NCI-H2196 treated with DMSO at 0.1 percent for 48 hours (cell line): ENCODE measurements at regions not wholly inside any gene's neighbourhood (a gene's known extent, or its start where the extent isn't known, plus 50 kb on each side); places are given as distances from the start of the nearest gene placed in this dataset.

Experiments
- DNase-seq: peaks from one replicate; lab custom pipeline; 2025; ENCODE audit not compliant: unreplicated experiment; lab: John Stamatoyannopoulos, UW

DNA sequence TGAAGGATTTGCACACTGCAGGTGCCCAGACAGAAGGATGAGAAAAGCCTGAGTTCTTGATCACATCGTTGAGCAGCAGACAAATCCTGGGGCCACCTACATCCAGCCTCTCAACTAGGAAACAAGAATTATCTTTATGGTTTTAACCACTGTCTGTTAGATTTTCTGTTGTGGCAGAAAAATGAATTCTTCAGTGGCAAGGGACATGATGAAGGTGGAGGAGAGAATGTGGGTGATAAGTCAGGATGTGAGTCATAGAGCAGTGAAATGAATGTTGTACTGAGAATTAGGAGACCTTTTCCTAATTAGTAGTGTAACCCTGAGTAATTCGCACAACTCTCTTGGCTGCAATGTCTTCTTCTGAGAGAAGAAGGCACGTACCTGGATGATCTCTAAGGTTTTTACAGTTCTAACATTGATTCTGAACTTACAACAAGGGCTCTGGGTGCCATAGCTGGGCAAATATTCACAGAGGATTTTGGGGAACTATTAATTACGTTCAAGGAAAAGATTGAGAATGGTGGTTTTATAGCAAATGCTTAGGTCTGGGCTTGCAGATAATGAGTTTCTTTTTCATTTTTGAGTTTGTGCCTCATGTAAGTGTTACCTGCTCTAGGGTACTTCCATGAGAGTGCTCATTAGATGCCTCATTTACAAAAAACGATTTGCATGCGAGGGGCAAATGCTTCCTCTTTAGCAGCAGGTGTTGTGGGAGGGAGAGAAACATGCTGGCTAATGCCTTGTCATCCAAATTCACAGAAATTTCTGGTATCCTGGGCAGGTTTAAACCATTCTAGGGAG, 111.0 kb upstream of the KL start:
- DNase-seq, result no peak

GRCh38 chr13:32905864-32906180, 110.4 kb upstream of the KL start:
- DNase-seq, result no peak

GRCh38 chr13:32907211-32907610, 109.0 kb upstream of the KL start:
- DNase-seq, result no peak

DNA sequence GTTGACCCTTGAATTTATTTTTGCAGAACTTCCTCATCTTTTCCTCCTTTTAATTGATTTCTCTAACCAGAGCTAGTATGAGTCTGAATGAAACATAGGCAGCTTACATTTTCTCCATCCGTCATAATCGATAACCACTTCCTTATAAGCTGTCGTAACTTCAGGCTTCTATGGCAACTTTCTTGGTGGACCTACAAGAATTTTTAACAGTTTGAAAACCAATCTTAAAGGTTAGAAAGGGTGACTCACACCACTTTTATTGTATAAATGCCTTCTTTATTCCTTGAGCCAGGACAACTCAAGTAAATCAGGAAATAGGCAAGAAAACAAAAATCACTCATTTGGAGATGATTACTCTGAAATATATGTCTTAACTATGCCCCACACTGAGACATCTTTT, 105.7 kb upstream of the KL start:
- DNase-seq, result no peak

DNA sequence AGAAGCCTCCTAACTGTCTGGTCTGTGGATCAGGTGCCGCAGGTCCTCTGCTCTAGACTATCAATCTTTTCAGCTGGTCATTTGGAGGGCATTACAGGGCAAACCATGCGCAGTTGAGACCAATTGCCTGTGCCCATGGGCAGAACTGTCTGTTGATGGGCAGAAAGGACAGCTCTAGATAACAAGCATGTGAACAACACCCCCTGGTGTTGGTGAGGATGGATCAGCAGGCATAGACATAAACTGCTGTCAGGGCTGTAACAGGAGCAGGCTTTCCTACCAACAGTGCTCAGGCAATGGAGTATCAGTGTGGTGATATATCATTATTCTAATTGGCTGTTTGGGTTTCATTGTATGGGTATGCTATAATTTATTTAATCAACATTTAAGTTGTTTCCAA, 104.7 kb upstream of the KL start:
- DNase-seq, result no peak

DNA sequence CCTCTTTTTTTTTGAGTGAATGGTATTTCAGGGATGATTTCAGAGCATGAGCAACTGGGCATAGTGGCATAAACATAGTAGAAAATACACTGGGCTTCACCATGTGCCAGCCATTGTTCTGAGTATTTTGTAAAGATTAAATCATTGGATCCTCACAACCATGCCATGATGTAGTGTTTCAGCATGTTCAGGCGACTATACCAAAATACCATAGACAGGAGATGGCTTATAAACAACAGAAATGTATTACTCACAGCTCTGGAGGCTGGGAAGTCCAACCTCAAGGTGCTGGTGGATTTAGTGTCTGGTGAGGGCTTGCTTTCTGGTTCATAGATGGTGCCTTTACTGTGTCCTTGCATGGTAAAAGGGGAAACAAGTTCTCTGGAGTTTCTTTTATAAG, 101.5 kb upstream of the KL start:
- DNase-seq, result no peak

DNA sequence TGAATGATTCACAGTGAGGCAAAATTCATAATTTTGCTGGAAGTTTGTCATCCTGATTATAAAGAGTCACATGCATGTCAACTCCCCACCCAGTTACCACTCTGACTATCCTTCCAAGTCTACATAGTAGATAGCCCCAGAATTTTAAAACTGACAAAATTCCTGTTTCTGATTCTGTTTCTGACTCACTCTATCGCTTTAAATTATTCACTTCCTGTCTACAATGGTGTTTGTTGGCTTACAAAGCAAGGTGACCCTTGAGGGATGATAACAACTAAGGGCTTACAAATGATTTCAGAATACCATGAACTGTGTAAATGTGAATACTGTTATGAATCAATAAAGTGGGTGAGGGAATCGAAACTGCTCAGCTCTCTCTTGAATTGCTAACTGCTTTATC, 98.7 kb upstream of the KL start:
- no peak for DNase-seq

DNA sequence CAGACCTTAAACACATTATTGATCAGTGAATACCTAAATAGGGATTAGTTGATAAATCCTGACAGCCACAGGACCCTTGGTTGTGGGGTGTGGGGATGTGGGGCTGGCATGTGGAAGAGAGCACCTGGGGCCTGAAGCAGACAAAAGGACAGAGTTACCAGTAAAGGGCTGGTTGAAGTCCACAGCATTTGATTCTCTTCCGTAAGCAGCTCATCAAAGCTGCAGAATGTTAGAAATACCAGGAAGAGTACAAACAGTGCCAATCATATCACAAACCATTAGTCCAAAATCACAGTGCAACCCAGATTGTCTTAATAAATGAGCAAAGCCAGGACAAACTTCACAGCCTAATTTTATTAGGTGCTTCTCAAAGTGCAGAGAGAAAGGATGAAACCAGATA, 92.5 kb upstream of the KL start:
- no peak for DNase-seq

- DNase-seq, result no peak
Observed at GRCh38 chr13:32924886-32925285, 91.3 kb upstream of the KL start.

GRCh38 chr13:32925506-32925905, 90.7 kb upstream of the KL start:
- DNase-seq, result no peak

DNA sequence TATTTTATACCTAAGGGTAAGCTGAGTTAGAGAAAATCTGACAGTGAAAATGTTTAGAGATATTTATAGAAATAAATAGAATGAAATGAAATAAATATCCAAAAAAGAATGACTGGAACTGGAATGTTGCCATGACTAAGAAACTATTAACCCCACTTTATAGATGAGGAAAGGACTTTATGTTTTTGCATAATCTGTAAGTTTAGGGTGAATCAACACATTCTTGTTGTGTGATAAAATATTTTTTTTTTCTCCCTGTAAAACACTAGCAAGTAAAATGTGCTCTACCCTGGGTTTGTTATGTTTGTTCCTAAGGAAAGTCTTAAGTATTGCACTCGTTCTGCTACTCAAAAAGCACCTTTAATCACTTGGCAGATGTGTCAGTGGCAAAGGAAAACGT, 83.8 kb upstream of the KL start:
- DNase-seq, result no peak

- no peak for DNase-seq
Observed at GRCh38 chr13:32936716-32937115, 79.5 kb upstream of the KL start.

- DNase-seq, result no peak
Observed at GRCh38 chr13:32938314-32938713, 77.9 kb upstream of the KL start.

DNA sequence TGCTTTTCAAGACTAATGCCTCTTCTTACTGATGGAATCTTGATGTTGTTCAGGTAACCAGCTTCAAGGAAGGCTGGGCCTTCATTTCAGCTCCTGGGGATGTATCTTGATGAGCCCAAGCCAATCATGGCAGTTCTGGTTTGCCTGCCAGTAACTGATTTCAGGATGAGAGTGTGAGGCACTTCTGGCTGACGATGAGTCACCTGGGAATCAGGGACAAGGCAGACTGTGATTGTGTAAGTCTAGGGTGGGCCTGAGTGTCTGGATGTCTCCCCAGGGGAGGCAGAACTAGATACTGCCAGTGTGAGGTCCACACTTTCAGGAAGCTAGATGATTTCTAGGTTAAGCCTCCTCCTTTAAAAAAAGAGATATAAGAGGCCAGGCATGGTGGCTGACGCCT, 77.3 kb upstream of the KL start:
- DNase-seq, result no peak

- DNase-seq, result no peak
Observed at GRCh38 chr13:32940601-32941000, 75.6 kb upstream of the KL start.

- no peak for DNase-seq
Observed at GRCh38 chr13:32941368-32941767, 74.9 kb upstream of the KL start.

GRCh38 chr13:32946558-32946957, 69.7 kb upstream of the KL start:
- DNase-seq, result no peak

- DNase-seq, result no peak
Observed at GRCh38 chr13:32947411-32948276, 68.6 kb upstream of the KL start.

DNA sequence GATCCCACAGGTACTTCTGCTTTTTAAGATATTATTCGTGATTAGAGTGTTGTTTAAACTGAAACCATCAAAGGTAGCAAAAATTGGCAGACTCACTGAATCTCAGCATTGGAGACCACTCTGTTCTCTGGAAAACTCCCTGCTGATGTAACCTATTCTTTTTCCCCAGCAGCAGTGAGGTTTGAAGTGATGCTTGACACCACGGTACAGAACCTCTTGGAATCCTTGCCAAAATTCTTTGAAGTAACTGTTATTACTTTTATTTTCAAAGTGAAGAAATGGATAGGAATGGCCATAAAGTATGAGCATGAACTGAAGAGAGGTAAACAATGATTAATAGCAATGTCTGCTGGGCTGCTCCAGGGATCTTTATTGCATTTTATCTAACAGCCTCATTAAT, 66.4 kb upstream of the KL start:
- DNase-seq, result no peak

GRCh38 chr13:32951580-32951979, 64.6 kb upstream of the KL start:
- DNase-seq, result no peak

DNA sequence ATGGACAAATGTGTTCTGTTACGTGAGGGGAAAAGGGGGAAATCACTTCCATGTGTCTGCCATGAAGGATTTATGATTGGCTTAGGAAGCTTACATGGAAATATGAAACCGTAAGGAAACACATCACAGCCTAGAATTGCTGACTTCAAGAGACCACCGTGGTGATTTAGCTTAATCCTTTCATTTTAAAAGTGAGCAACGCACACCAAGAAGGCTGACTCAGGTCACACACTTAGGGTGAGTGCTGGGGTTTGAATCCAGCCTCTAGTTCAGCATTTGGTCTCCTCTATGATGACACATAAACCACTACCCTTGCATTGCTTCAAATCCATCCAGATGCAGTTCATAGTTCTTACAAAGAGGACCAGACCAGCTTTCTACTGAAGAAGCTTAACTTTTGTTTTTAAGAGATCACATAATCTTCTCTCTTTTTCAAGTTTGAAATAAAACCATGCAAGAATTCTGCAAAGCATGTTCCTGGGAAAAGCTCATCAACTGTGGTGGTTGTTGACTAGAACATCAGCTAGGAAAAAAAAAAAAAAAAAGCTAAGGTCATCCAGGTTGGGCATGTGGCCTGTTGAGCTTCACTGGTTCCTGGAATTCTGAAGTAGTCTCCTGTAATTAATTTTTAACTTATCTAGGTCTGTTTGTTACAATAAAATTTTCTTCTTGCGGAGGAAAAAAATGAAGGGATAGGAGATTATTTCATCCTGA, 60.2 kb upstream of the KL start:
- no peak for DNase-seq

- no peak for DNase-seq
Observed at GRCh38 chr13:32956595-32956933, 59.7 kb upstream of the KL start.
